Kasumi-1 (cell line): ENCODE measurements at regions not wholly inside any gene's neighbourhood (a gene's known extent, or its start where the extent isn't known, plus 50 kb on each side); places are given as distances from the start of the nearest gene placed in this dataset.

ENCODE experiments used
- DNase-seq, 2 experiments: peaks; one replicate each; lab custom pipeline; 2025; lab: John Stamatoyannopoulos, UW

DNA sequence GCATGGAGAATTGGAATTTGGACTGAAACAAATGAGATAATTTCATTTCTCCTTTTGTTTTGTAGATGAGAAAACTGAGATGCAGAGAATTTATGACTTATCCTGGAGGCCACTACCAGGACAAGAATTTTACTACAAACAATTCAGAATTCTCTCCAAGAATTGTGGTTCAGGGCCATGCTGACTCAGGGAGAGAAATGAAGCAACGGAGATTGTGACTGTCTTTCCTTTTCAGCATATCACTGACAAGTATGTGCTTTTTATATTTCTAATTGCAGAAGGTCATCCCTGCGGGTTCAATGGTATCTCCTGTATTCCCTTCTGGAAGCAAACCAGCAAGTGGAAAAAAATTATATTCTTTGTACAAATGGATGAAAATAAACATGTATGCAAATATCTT lies 170.8 kb upstream of the MITF start:
- DNase-seq, result no peak

DNA sequence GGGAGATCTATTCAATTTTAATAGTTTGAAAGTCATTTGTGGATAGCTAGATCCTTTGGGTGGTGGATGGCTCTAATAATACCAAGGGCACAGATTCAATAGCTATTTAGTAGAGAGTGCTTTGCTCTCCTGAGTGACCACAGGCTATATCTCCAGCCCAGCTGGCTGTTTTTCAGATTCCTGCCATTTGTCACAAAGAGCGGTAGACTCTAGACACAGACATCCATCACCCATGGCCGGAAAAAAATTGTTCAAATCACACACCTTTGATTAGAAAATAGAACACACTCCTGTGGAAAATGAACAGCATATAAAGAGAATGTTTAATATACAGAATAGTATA lies 171.6 kb upstream of the MITF start:
- no peak for DNase-seq

DNA sequence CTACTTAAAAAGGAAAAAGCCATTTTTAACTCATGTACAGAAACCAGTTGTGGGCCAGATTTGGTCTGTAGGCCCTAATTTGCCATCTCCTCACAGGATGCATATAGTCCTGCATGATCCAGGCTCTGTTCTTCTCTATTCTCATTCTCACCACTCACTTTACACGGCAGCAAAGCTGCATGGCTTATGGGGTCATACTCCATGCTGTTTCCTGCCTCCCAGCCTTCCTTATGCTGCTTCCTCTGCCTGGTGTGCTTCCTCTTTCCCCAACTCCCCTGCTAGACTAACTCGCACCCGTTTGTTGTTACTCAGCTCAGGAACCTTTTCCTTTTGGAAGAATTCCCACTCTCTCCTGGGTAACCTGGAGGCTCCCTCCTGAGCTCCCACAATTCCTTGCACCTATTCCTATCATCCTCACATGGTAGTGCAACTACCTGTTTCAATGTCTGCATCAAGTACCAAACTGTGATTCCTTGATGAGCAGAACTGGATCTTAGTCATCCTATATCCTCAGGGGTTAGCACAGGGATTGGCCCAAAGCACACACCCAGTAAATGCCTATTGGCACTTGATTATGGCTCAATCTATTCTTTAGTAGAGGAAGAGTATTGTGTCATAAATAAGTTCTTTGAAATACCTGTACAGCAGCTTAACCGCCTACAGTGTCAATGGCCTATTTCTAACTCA lies 172.1 kb upstream of the MITF start:
- DNase-seq, result peak; percentile 46 to 51

DNA sequence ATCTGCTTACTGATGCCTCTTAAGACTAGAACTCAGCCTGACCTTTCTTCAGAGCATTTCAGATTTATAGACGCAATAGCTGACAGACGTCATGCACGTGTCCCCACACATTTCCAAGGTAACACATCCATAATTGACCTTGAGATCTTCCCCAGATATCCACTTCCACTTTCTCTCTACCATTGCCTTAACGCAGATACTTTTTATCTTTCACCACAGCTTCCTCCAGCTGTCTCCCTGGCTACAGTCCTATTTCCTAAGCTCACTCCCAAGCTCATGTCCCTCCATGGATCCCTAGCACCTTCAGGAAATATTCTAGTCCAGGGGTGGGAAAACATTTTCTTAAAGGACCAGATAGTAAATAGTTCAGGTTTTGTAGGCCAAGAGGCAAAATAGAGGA lies 173.0 kb upstream of the MITF start:
- peak; percentile 18 to 38 for DNase-seq

DNA sequence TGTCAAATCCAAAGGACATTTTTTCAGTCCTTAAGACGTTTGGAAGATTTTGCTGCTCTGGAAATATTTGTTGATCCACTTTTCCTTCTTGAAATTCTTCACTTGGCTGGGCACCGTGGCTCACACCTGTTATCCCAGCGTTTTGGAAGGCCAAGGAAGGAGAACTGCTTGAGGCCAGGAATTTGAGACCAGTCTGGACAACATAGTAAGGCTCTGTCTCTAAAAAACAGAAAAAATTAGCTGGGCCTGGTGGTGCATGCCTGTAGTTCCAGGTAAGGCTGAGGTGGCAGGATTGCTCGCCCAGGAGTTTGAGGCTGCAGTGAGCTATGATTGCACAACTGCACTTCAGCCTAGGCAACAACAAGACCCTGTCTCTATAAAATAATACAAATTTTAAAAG lies 173.9 kb upstream of the MITF start:
- no peak for DNase-seq

DNA sequence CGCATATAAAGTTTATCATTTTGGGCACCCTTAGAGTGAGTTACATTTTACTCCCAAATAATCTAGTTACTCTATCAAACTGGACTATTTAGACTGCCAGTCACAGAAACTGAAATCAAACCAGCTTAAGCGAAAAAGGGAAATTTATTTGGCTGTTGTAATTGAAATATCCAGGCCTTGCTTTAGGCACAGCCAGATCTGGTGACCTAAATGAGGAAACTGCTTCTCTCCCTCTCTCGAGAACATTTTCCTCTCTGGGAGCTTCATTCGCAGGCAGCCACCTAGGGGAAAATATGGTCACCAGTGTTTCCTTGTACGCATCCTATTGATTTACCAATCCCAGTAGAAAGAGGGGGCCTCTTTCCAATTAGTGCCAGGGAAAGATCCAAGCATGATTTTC lies 175.3 kb upstream of the MITF start:
- DNase-seq, result no peak

DNA sequence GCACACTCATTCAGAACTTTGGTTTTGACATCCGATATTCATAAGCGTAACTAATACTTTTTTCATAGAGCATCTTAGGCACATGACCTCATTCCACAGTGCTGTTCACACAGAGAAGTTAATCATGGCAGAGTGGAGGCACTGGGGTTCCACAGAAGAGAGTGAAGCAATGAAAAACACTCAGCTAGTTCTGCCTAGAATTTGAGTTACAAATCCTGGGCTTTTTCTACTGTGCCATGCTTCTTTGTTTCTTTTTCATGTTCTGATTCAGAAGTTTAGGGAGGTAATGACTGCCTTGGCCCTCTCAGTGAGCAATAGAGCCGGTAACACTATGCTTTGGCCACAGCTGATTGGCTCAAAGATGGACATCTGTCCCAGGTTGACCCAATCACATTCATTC lies 176.1 kb upstream of the MITF start:
- no peak for DNase-seq

DNA sequence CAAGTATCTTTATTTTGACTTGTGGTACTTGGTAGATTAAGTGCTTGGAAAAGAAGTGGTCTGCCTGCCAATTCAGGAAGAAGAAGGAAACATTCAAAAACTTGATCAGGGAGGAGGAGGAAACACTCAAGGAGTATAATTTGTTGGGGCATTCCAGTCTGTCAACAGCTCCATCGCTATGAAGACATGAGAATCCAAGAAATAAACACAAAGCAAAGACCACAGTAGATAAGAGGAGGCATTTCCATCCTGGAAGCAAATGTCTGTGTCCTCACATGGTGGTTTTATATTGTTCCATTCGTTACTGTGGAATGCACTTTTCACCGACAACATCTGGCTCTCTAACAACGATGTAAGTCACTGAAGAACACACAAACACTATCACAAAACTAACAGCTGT lies 176.1 kb upstream of the FRMD4B start:
- no peak for DNase-seq

DNA sequence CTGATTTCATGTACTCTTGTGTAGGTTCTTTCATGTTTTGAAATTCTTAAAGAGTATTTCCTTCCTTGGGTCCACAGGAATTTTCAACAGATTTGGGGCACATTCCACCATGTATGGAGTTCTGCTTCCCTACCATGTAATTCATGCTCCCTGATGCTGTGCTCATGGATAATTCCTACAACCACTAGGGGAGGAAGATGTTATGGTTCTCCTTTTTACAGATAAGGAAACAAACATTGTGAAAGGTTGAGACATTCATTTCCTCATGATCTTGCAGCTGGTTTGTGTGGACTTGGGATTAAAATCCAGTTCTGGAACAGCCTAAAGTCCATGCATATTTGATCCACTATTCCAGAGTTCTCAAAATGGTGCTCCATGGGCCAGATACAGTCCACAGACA lies 174.9 kb upstream of the FRMD4B start:
- DNase-seq, result peak; percentile 38 to 53

DNA sequence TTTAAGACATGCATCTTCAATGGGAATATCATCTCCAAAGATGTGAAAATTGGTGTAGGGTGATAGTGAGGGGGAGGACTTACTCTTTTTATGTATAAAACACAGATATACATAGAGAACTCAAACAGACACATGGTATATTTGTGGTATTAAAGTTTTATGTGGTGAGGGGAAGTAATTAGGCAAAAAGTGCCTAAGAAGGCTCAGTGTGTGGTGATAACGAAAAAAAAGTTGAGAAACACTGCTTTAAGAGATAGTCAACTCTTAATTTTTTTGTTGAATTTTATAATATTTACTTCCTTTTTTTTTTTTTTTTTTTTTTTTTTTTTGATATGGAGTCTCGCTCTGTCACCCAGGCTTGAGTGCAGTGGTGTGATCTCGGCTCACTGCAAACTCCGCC lies 174.2 kb upstream of the FRMD4B start:
- DNase-seq, result no peak

DNA sequence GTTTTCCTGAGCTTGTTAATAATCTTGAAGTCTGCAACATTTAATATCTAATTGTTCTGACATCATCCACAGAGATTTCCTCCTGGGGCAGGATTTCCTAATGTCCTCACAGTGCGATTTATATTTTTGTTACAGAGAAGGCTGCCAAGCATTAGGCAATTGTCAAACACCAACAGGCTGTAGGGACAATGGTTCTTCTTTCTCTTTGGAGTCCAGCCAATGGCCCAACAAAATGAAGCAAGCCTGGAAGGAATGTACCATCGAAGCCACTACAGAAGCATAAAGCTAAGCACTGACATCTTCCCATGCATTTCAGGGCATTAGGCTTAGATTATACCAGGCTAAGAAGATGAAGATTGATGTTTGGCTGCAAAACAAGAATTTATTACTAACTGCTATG lies 173.0 kb upstream of the FRMD4B start:
- peak; percentile 26 to 29 for DNase-seq

DNA sequence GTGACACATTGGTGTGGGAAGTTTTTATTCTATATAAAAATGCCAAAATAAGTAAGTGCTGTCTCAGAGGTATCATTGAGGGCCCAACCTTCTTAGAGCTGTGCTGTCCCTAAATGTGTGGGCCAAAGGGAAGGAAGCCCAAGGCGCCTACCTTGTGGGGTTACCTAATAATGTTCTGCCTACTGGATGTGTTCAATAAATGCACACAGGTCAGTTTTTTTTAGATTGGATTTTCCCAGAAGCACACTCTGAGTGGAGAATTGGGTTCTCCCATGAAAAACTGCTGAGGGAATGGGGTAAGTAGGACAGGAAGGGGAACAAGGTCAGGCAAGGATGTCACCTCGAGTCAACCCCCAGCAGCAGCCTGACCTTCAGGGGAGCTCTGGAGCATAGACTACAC lies 168.7 kb upstream of the FRMD4B start:
- no peak for DNase-seq

DNA sequence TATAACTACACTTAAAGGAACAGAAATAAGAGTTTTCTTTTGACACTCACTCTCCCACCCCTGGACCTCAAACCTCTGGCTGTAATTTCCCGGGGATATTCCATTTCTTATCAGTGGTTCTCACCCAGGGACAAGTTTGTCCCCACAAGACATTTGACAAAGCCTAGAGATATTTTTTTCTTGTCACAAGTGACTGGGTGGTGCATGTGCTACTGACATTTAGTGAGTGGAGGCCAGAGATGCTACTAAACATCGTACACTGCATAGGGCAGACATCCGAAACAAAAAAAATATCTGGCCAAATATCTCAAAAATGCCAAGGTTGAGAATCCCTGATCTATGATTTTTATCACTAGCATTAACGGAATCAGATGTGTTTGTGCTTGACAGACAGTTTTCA lies 168.0 kb upstream of the FRMD4B start:
- DNase-seq, result no peak

DNA sequence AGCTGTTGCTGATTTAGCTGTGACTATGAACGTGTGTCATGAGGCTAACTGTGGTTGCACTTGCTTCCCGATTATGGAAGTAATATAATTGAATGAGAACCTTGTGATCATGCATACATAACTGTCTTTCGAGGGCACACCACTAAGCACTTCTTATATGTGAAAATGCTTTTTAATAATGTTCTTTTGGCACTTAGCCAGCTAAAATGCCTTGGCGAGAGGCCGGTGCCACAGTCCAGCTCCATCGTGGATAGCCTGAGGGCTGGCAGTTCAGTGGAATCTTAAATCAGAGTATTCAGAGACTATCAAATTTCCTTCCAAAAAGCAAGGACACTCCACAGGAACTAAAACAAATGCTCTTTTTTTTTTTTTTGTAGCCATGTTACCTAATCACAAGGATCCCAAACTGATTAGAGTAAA lies 161.6 kb upstream of the FRMD4B start:
- DNase-seq, result no peak

DNA sequence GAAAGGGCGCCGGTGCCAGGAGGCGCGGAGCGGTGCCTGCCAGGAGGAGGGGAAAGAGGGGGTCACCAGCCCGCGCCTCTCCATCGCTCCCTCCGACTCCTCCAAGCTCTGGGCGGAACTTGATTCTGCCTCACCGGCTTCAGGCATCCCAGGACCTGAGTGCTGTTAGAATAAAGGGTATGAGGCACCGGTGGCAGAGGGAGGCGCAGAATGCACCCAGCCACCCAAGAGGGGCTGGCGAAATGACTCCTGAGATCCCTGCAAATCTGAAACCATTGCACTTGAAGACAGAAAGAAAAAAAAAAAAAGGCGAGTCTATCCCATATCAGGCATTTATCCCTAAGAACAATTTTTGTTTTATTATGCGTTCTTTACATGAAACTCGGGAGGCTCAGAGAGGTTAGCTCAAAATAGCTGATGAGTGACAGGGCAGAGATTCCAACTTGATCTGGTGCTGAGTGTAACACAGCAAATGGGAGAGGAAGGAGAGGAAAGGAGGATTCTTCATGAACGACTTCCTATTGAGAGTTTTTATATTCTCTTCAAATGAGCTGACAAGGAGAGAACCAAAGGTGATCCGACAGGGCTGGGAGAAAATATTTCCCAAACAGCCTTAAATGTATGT lies 157.0 kb upstream of the FRMD4B start:
- DNase-seq, result no peak

DNA sequence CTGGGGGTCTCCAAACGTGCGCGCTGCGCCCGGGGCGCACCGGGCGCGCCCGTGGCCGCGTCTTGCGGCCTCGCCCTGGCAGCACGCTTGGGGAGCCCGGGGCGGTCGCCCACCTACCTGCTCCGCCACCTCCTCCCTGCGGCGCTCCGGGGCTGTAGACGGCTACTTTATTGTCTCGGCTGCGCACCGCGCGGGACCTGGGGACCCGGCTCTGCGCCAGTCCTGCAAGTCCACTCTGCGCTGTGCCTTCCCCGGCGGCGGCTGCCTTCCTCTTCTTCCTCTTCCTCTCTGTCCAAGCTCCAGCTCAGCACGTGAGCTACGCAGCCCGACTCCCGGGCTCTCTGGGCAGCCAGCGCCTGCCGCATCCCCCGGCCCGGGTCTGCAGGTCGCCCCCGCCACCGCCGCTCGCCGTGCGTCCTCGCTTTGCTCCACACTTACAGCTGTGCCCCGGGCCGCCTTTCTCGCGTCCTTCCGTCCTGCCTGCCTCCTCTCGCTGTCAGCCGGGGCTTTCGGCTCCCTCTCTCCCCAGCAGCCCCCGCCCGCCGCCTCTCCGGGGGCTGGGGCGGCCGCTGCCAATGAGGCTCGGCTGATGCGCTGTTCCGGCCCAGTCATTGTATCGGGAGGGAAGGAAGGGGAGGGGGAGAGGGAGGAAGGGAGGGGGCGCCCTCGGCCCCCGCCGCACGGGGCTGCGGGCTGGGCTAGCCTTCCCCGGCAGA lies 156.4 kb upstream of the FRMD4B start:
- DNase-seq, result no peak

DNA sequence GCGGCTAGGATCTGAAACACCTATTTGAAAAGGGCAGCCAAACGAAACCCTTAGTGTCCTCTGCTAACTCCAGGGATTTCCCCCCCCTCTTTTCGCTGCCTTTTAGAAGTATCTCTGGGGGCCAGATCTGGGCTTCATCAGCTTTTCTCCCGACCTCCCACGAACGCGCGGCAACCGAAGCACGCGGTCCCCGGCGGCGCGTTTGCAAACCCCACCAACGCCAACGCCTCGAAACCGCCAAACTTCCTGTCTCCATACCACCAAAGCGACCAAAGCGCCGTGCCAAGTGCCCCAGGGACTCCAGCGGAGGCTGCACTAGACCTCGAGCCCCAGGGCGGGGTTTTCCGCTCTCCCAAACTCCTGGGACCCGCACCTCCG lies 155.8 kb upstream of the FRMD4B start:
- DNase-seq, result no peak

DNA sequence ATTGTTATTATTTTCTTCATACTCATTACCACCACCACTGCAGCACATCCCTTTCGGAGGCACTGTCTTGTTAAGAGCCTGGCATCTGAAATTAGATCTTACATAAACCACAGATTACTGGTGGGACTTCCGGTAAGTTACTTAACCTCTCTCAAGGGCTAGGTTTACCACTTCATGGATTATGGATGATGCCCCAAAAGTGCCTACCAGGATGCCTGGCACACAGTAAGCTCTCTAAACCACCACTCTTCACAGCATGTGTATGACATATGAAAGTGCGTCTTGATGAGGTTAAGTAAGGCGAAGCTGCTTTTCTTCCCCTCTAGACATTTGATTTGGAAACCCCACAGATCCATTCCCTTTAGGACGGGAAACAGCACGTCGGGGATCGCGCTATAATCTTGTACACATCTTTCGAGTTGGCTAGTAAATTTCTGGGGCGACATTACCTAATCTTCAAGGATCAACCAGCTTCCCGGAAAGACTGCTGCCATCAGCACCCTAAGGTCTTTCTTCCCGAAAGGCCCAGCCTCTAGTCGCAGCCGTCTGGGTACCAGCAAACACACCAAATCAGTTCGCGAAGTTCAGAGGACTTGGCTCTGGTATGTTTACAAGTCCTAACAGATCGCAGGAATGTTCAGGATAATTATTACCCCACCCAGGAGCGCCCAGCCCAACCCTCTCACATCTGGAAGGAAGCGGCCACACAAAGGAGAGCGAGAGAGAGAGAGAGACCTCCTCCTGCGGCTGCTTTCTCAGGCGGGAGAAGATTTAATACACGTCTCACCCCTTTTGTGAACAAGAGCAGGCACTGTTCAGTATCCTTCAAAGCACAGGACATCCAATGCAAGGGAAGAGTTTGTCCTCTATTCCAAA lies 155.1 kb upstream of the FRMD4B start:
- no peak for DNase-seq

DNA sequence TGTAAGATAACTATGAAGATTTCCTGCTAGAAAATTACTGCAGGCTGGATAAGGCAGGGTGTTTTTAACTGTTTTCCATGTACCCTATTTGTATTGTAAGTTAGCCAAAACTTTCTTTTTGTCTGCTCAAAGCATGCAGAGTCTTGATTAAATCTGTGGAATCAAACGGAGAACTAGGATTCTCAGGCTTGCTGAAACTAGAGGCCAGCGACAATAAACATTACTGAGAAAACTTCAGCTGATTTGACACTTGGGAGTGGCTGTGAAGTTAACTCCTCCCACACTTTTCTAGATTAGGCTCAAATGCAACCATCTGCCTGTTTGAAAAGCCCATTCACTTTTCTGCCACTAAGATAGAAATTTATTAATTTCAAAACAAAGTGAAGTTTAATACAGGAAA lies 153.2 kb upstream of the FRMD4B start:
- DNase-seq, result no peak

DNA sequence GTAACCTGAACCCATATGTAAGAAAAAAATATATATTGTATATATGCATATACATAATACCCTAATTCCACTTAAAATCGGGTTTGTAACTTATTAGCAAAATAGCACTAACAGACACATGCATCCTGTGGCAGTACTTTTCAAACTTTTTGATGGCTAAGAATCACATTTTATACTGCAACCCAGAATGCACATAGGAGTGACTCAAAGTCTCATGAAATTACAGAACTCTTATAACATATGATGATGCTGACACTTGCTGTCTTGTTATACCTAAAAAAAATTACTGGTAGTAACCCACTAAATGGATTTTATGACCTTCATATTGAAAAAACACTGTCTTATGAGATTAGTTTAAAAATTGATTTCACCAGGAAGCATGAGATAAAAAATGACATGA lies 152.4 kb upstream of the FRMD4B start:
- DNase-seq, result no peak

DNA sequence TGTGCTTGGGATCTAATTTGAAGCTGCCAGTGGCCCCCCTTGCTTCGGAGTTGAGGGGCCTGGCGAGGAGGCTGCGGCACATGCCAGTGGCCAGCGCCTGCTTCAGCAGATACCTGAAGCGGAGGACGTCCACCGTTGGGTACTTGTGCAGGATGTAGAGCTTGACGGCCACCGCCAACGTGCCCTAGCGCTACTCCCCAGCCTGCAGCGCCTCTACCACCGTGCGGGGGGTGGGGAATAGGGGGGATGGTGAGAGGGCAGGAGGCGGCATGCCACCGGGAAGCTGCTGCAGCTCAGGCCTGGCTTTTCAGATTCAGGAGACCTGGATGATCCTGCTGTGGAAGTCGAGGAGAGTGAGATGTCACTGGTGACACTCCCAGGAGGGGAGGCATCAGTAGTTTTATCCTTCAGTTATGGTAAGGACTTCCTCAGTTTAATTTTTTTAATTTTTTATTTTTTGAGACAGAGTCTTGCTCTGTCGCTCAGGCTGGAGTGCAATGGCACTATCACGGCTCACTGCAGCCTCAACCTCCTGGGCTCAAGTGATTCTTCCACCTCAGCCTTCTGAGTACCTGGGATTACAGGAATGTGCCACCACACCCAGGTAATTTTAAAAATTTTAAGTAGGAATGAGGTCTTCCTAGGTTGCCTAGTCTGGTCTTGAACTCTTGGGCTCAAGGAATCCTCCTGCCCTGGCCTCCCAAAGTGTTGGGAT lies 150.6 kb upstream of the FRMD4B start:
- DNase-seq, result no peak

DNA sequence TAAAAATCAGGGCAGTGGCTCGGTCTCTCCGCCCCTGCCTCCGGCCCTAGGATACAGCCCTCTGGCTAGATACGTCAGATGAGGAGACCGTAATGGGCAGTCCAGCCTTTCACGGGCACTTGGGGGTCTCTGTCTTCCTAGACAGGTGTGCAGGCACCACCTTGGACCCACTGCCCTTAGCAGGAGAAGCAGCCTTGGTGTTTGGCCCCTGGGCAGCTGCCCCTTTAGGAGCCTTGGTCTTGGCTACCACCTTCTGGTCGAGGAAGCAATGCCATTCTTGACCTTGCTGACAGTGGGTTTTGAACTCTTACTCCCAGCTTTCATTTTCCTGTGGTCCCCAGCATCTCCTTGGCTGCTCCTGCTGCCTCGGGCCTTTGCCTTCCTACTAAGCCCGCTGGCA lies 149.7 kb upstream of the FRMD4B start:
- DNase-seq, result no peak
